Omental fat pad (tissue), 3 donors: ENCODE measurements at regions not wholly inside any gene's neighbourhood (a gene's known extent, or its start where the extent isn't known, plus 50 kb on each side); places are given as distances from the start of the nearest gene placed in this dataset.

Source experiments
- ATAC-seq: fragments of 150-250 bp; one replicate; pipeline ENCODE4 v1.9.1; 2016; ENCODE audit warnings: mild to moderate bottlenecking, moderate library complexity; ENCODE audit not compliant: low FRiP score
- DNase-seq: peaks from one replicate; pipeline ENCODE4 v3.0.0-alpha.2; 2019; ENCODE audit warnings: low spot score
- TF ChIP-seq, protein P1 (sequence below), 3 donors: fragments of 450-650 bp; IDR thresholded peaks; one replicate each; pipeline ENCODE4 v1.5.1; 2016 to 2017; ENCODE audit warnings: antibody characterized with exemption in 3 of 3, mild to moderate bottlenecking in 3 of 3, moderate library complexity in 2 of 3

DNA sequence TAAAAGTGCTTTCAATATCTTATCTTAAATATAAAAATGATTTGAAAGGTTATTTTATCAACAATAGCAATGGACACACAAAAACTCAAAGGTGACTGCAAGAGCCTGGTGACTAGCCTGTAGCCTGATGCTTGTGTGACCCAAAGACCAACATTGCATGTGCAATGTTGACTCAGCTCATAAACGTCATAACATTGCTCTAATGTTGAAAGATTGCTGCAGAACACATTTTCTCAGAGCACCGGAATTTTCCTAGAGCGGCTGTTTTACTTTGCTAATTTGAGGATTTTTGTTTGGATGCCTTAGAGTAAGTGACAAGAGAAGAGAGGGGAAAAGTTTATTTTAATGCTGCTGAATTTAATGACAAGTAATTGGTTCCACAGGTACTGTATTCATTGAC, 107.1 kb downstream of the RAB18 start:
- no peak for DNase-seq
- TF ChIP-seq, protein P1, sequence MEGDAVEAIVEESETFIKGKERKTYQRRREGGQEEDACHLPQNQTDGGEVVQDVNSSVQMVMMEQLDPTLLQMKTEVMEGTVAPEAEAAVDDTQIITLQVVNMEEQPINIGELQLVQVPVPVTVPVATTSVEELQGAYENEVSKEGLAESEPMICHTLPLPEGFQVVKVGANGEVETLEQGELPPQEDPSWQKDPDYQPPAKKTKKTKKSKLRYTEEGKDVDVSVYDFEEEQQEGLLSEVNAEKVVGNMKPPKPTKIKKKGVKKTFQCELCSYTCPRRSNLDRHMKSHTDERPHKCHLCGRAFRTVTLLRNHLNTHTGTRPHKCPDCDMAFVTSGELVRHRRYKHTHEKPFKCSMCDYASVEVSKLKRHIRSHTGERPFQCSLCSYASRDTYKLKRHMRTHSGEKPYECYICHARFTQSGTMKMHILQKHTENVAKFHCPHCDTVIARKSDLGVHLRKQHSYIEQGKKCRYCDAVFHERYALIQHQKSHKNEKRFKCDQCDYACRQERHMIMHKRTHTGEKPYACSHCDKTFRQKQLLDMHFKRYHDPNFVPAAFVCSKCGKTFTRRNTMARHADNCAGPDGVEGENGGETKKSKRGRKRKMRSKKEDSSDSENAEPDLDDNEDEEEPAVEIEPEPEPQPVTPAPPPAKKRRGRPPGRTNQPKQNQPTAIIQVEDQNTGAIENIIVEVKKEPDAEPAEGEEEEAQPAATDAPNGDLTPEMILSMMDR (IDR thresholded peaks at IDR 0.05), result no peak
- no peak for ATAC-seq

DNA sequence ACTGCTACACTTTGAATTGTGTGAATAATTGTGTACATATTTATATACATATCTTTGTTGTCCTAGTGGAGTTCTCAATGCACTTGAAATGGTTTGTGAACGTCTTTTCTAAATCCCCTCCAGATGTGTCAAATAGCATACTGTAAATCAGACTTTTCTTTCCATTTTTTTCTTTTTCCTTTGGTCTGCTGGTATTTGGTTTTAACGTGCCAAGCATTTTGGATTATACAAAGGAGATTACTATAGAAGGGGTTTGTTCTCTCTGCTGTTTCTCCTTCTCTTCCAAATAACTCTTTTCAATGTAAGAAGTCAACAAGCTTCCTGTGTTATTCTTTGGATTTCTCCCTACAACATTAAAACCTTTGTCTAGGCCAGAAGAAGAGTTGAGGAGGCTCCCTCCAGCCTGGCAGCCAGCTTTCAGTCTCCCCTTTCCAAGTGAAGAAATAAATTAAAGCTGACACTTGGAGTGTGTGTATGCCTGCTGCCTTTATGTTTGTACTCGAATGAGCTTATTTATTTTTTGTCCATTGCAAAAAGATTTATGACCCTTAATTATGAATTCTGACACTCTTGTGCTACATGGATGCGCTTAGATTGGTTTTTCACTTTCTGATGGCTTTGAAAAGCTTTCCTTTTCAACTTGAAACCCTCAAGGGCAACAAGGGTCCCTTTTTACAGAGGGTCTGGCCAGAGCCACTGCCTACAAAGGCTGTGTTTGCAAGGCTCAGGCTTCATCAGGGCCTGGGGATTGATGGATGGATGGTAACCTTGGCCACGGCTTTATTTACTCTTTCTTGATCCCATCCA, 107.8 kb downstream of the RAB18 start:
- TF ChIP-seq, protein P1 (IDR thresholded peaks at IDR 0.05), result no peak
- ATAC-seq (no peak), DNase-seq (no peak)

DNA sequence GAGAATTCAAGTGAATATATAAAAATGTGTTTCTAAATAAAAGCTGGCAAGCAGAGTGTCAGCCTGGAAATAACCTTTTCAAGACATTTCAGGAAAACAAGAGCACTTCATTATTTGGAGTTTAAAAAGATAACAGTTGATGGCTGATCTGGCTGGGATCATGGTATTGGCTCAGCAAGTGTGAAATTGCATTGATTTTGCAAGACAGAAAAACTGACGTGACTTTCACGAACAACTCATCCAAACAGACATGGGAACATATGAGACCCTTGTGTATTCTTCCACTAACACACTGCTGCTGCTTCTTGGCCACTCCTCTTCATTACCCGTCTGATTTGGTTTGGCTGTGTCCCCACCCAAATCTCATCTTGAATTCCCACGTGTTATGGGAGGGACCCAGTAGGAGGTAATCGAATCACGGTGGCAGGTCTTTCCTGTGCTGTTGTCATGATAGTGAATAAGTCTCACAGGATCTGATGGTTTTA, 108.5 kb downstream of the RAB18 start:
- ATAC-seq (no peak), DNase-seq (no peak)
- TF ChIP-seq, protein P1 (IDR thresholded peaks at IDR 0.05), result no peak

DNA sequence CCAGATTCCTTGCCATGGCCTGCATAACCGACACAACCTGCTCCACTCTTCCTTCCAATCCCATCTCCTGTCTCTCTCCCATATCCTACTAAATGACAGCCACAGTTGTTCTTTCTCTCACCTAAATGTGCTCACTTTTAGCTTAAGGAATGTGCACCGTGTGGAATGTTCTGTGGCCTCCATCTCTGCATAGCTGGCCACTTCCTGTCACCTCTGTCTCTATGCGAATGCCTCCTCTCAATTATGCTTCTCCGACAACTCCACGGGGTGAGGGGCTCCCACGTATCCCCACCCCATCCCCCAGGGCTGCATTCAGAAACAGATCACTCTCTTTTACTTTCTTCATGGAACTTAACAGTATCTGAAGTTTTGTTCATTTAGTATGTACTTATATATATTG, 110.7 kb downstream of the RAB18 start:
- DNase-seq (no peak), ATAC-seq (no peak)
- TF ChIP-seq, protein P1 (IDR thresholded peaks at IDR 0.05), result no peak

DNA sequence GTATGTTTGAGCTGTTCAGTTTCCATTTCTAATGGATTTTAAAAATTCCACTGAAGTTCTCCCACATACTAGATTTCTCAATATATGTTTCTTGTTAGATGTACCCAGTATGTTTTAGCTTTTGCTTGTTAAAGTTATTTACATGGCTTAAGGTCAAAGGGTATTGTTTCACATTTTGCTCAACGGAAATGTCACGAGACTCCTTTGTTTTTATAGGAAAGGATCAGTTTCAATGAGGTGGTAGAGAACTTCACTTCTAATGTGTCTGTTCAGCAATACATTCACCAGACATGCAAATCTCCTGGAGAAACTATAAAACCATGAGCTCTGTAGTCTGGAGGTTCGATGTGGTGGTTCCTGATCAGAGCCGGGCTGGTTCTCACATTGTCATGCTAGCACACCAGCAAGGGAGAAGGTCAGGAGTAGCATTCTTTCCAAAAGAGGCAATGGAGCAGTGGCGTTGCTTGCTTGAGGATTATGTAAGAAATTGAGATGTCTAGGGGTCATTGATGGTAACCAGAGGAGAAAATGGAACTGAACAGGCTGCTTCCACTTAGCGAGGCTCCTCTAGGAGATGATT, 114.0 kb downstream of the RAB18 start:
- DNase-seq, result no peak
- TF ChIP-seq, protein P1 (IDR thresholded peaks at IDR 0.05), result no peak
- ATAC-seq, result no peak

DNA sequence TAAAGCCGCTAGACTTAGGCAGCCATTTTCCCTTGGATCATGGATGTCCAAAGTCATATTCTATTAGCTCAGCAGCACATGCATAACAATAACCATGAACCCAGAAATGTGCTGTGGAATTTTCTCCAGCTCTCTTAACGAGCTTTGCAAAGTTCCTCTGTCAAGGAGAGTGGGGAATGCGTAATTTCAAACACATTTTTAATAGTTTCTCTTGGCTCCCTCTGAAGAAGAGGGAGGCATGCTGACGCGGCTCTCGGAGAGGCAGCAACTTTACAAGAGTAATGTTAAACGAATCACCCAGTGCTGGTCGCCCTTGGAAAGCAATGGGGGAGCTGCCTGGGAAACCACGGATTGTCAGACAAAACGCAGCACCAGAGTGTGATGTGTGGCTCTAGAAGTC, 114.8 kb downstream of the RAB18 start:
- no peak for DNase-seq
- TF ChIP-seq, protein P1 (IDR thresholded peaks at IDR 0.05), result no peak
- no peak for ATAC-seq

DNA sequence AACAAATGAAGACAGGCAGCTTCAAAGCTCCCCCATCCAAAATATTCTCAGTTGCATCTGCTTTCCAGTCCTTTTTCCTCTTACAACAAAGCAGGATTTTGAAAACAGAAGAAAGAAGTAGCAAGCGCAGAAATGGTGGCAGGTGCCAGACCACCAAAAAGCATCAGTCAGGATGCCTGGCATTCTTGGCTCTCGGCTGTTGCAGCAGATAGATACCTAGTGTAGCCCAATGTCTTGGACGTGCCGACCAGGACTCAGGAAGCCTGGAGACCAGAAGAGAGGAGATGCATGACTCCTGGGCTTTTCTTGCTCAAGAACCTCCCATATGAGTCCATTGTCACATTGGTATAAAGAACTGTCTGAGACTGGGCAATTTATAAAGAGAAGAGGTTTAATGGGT, 115.2 kb downstream of the RAB18 start:
- ATAC-seq (no peak), DNase-seq (no peak)
- TF ChIP-seq, protein P1 (IDR thresholded peaks at IDR 0.05), result no peak
